Frontal cortex (tissue), 3 donors: ENCODE measurements at regions not wholly inside any gene's neighbourhood (a gene's known extent, or its start where the extent isn't known, plus 50 kb on each side); places are given as distances from the start of the nearest gene placed in this dataset.

ENCODE experiments used
- DNase-seq, 2 donors: peaks; one replicate each; pipeline ENCODE4 v3.0.0; 2012; ENCODE audit warnings: low spot score in 2 of 2
- FAIRE-seq: peaks from 2 replicates; lab custom pipeline; 2012; peaks lifted over from hg19 to GRCh38; lab: Jason Lieb, UNC
- donor health status: control.
- donor health status: control.
- donor health status: control.

DNA sequence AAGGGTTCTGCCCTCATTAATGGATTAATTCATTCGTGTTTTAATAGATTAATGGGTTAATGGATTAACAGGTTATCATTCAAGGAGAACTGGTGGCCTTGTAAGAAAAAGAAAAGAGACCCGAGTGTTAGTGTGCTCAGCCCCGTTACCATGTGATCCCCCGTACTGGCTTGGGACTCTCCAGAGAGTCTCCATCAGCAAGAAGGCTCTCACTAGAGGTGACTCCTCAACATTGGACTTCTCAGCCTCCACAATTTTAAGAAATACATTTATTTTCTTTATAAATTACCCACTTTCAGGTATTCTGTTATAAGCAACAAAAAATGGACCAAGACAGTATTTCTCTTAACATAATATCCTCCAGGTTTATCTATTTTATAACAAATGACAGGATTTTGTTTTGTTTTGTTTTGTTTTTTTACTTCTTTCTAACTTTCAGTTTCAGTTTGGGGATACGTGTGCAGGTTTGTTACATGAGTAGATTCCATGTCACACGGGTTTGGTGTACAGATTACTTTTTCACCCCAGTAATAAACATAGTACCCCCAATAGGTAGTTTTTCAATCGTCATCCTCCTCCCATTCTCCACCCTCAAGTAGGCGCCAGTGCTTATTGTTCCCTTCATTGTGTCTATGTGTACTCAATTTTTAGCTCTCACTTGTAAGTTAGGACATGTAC lies 456.1 kb downstream of the DNAH5 start:
- DNase-seq (no peak), FAIRE-seq (no peak)

DNA sequence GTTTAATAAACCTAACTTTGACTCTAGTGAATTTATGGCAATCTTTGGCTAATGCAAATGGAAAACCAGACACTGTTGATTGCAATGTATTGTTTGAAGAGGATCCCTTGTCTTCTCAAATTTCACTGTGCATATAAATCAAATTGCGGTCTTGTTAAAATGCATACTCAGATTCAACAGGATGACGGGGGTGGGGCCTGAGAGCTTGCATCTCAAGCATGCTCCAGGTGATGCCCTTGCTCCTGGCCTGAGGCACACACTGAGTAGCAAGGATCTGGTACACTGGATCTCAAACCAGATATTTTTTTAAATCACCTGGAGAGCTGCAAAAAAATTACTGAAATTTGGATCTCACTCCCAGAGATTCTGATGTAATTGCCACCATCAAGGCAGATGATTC lies 463.7 kb downstream of the DNAH5 start:
- DNase-seq (no peak), FAIRE-seq (no peak)

DNA sequence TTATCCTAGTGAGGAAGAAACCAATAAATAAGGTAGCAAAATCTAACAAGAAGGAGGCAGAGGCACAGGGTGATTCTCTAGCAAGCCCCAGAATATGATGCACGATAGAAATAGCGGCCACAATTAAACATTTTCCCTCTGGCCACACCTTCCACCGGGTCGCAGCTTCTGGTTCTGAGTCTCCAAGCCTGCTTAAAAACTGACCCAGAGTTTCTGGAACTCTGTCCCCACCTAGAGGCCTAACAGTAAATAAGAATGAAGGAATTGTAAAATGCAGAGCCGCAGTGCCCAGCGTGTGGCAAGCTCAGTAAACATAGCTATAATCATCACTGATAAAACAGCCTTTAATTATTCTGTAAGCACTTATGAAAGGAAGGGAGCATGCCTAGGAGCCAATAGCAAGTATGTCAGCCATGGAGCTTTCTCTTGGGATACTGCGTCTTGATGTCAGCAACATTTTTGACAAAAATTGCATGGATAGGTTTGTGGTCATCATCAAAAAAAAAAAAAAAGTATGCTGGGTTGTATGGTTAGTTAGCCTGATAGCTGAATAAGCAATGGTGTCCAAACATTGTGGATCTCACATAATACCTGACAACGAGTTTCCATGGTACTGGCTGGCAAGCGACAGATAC lies 465.5 kb downstream of the DNAH5 start:
- DNase-seq (peak in 1 of 2 donors; percentile 22), FAIRE-seq (no peak)

DNA sequence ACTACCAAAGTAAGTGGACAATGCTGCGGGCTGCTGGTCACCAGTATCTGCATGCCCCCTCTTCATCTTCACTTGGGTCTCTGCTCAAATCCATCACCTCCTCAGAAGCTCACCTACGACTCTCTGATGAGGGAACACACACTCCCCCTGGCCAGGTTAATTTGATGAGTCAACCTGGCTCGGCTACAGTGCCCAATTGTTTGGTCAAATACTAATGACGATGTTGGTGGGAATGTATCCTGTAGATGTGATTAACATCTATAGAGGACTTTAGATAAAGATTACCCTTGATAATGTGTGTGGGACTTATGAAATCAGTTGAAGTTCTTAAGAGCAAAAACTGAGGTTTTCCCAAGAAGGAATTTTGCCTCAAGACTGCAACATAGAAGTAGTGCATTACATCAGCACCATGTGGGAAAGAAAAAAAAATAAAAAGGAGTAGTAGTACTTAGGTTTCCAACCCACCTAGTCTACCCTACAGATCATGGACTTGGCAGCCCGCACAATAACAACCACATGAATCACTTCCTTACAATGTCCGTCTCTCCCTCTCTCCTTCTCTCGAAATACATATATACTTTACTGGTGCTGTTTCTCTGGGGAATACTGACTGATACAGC lies 467.3 kb downstream of the DNAH5 start:
- FAIRE-seq (no peak), DNase-seq (no peak)

DNA sequence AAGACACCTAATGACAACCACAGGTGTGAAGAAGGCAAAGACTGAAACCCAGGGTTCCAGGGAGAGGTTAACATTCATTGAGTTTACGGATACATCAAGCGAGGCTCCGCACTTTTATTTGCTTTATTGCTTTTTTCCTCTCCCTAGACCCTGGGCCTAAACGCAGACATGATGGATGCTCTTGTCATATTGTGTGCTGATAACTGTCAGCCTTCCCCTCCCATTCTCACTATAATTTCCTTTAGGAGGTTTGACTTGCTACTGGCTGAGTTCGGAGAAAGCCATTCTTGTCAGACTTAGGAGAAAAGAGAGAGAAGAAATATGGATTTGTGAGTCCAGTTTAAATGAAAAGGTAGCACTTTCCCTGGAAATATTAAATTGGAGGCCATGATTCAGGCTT lies 471.6 kb downstream of the DNAH5 start:
- DNase-seq (no peak), FAIRE-seq (no peak)

DNA sequence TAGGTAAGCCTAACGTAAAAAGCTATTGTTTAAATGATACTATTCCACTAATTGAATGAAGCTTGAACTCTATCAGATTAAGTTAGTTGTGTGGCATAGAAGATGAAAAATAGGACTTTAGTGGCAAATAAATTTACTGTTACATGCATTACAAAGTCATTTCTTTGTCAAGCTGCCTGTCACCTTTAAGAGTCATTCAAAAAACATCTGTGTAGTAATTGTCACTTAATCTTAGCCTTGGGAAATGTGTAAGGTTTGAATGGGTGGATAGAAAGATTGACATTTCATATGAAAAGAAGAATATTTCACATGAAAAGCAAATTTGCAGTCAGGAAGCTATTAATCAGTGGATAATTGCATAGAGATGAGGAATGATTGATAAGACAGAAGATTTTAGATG lies 473.5 kb downstream of the DNAH5 start:
- no peak for DNase-seq
- FAIRE-seq = no peak

DNA sequence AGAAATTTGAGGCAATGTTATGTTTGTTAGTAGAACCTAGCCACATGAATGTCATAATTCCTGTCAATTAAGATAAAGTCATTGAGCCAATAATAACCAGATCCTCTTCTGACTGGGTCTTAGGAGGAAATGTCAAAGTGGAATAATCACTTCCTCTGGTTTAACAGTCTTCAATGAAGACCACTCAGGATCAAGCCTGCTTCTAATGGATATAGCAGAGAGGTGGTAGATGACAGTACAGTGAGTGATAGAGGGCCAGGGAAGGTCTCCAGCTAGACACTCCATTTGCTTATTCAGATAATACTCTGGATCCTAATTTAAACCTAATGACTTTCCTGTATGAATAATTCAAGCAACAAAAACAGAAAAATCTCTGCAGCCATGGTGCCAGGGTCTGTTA lies 474.2 kb downstream of the DNAH5 start:
- no peak for FAIRE-seq

DNA sequence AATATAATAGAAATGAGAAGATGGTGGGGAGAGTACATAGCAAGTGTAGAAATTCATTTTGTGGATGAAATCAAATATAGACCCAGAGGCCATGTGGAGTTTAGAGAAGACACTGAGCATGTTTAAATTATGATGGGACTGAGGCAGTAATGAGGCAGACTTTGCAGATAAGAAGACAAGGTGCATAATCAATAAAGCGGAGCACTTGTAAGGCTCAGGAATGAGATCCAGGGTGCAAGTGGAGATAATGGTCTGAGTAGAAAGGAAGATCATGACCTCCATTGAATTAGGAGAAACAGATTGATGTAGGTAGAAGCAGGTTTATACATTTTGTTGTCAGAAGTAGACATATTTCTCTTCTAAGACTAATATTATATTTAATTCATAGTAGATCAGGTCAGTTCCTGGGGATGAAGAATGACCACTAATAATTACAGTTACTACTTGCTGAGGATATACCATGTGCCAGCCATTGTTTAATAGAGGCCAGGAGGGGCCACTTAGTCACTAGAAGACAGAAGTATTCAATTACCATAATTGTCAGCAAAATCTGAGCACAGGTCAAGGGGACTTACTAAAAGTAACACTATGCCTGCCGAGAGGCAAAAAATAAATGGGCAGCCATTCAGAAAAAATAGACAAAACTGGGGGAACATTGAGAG lies 479.8 kb downstream of the DNAH5 start:
- no peak for FAIRE-seq

More for the DNA sequence above, 474.2 kb downstream of the DNAH5 start:
- no peak for DNase-seq

DNA sequence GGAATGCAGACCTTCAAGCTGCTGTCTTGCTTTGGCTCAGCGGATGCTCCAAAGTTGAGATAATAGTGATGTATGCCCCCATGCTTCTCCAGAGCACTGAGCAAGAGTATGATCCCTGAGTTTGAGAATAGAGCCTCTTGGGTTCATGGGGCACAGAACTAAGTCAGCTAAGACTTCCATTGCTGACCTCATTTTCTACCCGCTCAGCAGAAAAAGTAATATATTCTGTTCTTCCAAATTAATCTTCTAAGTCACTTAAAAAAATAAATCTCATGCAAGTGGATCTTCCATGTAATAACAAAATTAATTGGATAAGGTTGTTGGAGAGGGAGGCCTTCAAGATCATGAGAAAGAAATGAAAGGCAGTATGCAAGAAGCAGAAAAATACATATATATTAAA lies 483.9 kb downstream of the DNAH5 start:
- FAIRE-seq = no peak

More for the DNA sequence above, 479.8 kb downstream of the DNAH5 start:
- no peak for DNase-seq

DNA sequence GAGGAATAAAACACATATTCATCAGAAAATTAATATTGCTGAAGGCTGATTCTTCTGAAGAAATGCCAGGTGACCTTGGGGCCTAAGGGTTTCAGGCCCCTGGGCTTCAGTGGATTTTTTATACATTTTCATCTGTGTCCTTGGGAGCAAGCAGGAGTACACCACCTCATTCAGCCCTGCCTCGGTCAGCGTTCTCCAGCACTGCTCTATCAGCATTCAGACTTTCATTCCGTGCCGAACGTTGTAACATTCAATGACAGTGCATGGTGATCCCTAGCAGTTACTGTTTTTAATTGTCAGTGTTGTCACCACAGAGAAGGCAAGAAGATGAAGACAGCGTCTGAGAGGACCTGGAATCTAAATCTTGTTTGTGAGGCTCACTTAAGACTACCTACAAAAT lies 490.4 kb downstream of the DNAH5 start:
- DNase-seq (no peak), FAIRE-seq (no peak)

More for the DNA sequence above, 483.9 kb downstream of the DNAH5 start:
- no peak for DNase-seq

DNA sequence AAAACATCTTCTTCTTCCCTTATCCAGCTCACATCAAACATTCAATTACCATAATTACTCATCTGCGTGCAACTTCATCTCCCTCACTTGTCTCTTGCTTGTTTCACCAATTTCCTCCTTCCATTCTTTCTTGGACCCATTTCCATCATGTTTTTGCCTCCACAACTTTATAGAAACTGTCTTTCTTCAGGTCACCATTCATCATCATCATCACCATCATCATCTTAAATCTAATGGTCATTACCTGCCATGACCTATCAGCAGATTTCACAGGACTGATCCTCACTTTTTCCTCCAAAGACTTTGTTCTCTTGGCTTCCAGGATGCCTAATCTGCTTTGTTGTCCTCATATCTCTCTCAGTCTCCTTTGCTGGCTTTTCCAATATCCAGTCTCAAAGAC lies 495.6 kb downstream of the DNAH5 start:
- DNase-seq (no peak), FAIRE-seq (no peak)

DNA sequence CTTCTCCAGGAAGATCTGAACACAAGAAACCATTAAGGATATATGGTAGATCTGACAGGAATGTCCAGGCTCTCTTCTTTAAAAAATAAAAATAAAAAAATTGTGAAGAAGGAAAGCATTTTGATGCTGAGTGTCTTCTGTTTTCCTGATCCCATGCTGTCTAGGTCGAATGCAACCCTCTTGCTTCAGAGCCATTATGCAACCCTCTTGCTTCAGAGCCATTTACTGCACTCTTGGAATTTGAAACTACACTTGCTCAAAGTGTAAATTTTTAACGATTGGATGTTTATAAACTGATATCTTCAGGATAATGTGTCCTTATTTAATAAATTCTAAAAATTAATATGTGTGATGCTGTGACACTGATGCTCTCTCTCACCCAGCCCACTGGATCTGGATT lies 505.1 kb downstream of the DNAH5 start:
- FAIRE-seq = no peak
- no peak for DNase-seq

DNA sequence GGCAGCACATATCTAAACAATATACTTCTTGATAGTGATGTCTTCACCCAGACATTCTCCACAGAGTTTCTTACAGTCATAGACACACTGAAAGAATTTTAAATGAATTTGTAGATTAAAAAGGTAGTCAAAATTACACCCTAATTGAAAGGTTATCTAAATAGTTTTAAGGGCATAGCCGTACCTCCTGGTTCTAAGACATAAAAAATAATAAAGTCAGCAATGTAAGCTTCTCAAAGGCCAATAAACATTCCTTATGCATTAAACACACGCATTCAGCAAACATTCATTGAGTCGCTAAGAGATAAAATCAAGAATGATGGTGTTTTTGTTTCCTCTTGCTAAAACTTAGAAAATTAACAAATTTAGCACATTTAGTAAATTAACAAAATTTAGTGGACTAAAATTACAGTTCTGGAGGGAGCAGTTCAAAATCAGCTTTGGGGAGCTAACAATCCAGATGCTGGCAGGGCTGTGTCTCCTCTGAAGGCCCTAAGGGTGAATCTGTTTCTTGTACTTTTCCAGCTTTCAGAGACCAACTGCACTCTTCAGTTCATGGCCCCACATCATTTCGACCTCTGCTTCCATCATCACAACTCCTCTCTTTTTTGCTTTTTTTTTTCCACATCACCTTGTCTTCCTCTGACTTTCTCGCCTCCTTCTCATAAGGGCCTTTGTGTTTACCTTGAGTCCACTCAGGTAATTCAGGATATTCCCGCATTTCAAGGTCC lies 516.5 kb downstream of the DNAH5 start:
- DNase-seq = no peak
- no peak for FAIRE-seq

DNA sequence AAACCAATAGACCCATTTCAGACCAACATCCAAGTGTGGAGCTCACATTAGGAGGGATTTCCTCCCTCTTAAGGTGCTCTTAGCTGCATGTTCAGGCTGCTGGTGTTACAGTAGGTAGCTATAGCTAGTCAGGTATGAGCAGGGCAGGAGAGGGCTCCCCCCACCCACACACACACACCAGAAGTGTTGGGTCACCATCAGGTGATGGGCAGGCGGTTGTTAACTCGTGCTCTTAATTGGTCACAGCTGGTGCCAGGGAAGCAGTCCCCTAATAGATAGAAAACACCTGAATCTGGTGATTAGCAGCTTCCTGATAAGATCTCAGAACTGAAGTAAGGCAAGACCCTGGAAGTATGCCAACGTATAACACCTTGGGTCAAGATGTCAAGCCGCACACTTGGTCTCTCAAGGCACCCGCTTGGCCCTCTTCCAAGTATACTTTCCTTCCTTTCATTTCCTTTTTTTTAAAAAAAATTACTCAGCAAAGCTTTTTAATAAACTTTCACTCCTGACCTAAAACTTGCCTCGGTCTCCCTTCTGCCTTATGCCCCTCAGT lies 532.4 kb downstream of the DNAH5 start:
- DNase-seq (no peak), FAIRE-seq (no peak)

DNA sequence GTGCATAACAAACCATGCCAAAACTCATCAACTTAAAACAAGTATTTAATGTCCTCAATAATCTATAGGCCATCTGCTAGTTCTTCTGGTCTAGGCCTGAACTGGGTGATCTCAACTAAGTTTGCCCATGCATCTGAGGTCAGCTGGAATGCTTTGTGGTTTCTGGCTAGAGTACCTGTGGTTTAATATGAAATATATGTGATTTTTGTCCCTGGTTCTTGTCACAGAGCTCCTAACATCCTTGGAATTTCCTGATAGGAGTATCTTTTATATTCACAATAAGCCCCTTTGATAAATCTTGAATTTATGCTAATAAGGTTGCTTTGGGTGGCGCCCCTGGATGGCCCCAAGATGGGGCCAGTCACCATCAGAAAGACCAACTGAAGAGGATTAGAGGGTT lies 535.9 kb downstream of the DNAH5 start:
- FAIRE-seq (no peak), DNase-seq (no peak)

DNA sequence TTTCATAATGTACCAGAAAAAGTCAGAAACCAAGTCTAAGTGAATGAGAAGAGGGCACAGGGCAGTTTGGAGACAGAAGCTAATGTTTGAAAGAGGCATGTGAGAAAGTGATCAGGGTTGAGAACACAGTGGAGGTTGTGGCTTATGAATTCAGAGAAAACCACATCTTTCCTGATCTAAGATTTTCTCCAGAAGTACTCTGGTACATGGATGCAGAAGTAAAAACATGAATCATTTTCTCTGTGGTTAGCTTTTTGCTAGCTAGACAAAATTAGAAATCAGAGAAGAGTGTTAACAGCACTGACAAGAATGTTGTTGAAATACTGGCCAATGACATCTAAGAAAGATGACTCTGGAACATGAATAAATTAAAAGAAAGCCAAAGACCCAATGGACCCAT lies 541.1 kb downstream of the DNAH5 start:
- no peak for DNase-seq
- FAIRE-seq = no peak

DNA sequence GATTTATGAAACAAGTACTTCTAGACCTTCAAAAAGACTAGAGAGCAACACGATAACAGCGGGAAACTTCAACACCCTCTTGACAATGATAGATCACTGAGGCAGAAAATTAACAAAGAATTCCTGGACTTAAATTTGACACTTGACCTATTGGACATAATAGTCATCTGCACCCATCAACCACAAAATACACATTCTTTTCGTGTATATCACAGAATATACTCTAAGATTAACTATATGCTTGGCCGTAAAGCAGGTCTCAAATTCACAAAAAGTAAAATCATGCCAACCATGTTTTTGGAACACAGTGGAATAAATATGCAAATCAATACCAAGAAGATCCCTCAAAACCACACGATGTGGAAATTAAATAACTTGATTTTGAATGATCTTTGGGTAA lies 559.4 kb downstream of the DNAH5 start:
- DNase-seq (no peak), FAIRE-seq (no peak)

DNA sequence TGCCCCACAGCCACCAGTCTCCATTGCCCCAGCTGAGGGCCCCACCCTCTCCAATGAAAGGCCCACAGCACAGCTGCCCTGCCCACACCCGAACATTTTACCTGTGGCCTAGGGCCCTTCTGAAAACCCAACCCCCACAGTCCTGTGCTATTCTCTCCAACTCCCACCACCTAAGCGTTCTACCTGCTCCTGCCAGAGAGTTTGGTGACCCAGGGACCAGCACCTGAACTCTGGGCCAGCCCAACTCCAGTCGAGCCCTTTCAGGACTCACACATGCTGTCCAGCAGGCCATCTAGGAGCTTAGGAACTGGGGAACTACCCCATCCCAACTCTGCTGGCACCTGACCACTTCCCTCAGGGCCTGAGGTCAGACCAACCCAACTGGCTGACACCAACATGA lies 562.3 kb downstream of the DNAH5 start:
- DNase-seq (no peak), FAIRE-seq (no peak)

DNA sequence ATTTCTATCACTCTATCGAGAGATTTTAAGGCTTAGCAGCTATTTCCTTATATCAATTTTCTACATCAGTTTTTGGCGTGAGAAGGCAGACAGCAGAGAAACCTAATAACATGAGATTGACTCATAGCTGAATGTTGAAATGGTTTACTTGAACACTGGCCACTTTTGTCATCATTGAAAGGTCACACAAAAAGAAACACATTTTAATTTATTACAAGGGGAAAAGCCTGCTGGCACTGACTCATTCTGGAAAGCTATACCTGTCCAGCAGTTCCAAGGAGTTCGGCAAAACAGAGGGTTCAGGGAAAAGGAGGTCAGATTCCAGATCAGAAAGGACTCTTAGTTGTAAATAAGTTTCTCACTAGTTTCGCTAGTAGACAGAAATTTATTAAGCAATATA lies 566.4 kb downstream of the DNAH5 start:
- no peak for DNase-seq
- no peak for FAIRE-seq

DNA sequence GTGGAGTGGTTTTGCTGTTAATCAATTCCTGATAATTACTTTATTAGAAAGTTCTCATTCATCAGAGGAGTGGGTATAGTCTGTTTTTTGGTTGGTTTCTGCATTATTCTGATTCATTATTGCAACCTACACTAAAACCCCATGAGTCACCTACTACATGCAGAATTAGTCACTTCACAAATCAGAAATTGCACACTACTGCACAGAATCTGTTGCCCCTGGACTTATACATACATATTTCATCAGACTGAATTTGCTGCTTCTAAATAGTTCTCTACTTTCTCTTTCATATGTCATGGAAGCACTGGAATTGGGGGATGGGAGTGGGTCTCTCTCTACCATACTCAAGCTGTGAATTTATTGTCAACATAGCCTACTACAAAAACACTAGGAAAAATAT lies 585.1 kb downstream of the DNAH5 start:
- DNase-seq = no peak
- FAIRE-seq = no peak
